Osteoblast (primary cell): ENCODE measurements at regions not wholly inside any gene's neighbourhood (a gene's known extent, or its start where the extent isn't known, plus 50 kb on each side); places are given as distances from the start of the nearest gene placed in this dataset.
A peak's percentile ranks its signal among the peaks of the same experiment; 100 is the strongest.

Experiments used
- DNase-seq: peaks from one replicate; pipeline ENCODE4 v3.0.0; 2011; ENCODE audit warnings: low spot score, mixed read lengths; ENCODE audit not compliant: insufficient read length; ENCODE audit errors: missing footprints
- H2AFZ ChIP-seq: 2 replicates; pipeline ENCODE4 v1.6.0; 2011; ENCODE audit warnings: mild to moderate bottlenecking, low read length
- H3K27ac ChIP-seq: 2 replicates; pipeline ENCODE4 v1.5.1; 2011; ENCODE audit warnings: mild to moderate bottlenecking, low read depth, low read length, moderate library complexity
- H3K27me3 ChIP-seq: 2 replicates; pipeline ENCODE4 v1.6.0; 2012; ENCODE audit warnings: mild to moderate bottlenecking, control low read depth, inconsistent platforms, low read length, moderate library complexity; ENCODE audit not compliant: insufficient read depth
- H3K36me3 ChIP-seq: 2 replicates; pipeline ENCODE4 v1.5.1; 2011; ENCODE audit warnings: mild to moderate bottlenecking, low read length, control low read depth, moderate library complexity; ENCODE audit not compliant: insufficient read depth
- H3K4me1 ChIP-seq: 2 replicates; pipeline ENCODE4 v1.5.1; 2011; ENCODE audit warnings: mild to moderate bottlenecking, low read length, control low read depth, moderate library complexity; ENCODE audit not compliant: insufficient read depth
- H3K4me2 ChIP-seq: 2 replicates; pipeline ENCODE4 v1.6.0; 2011; ENCODE audit warnings: mild to moderate bottlenecking, low read length; ENCODE audit not compliant: insufficient read depth
- H3K4me3 ChIP-seq: fragments of 200-600 bp; sonication (generic); 3 replicates; pipeline ENCODE4 v1.5.1; 2012; ENCODE audit warnings: mild to moderate bottlenecking, low read length, inconsistent platforms; ENCODE audit not compliant: insufficient read depth
- H3K79me2 ChIP-seq: 2 replicates; pipeline ENCODE4 v1.6.0; 2012; ENCODE audit warnings: mild to moderate bottlenecking, low read length, control low read depth, inconsistent platforms; ENCODE audit not compliant: insufficient read depth
- H3K9me3 ChIP-seq: 2 replicates; pipeline ENCODE4 v1.5.1; 2011; ENCODE audit warnings: low read depth, low read length, control low read depth
- H4K20me1 ChIP-seq: 2 replicates; pipeline ENCODE4 v1.6.0; 2012; ENCODE audit warnings: mild to moderate bottlenecking, low read length, control low read depth; ENCODE audit not compliant: insufficient read depth
- TF ChIP-seq, protein P1 (sequence below): IDR thresholded peaks from 2 replicates; pipeline ENCODE4 v1.5.1; 2011; ENCODE audit warnings: mild to moderate bottlenecking, low read depth, low read length, moderate library complexity; ENCODE audit errors: extremely low read depth

DNA sequence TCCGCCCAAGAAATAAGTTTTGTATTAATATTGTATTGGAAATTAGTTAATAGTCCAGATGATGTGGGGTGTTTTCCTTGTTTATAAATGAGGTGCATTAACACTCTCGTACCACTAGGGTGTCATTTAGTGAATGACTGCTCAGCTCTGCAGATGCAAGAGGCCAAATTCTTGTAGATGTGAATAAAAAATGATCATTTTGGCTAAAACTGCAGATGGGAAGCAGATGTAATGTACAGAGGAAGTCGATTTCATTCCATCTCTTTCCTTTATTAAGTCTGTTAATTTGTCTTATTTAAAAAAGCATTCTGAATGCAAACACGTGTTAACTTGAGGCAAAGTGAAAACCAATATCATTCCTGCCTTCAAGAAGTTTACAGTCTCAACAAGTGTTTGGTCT is 108.1 kb downstream of the DHX15 start:
- H4K20me1 ChIP-seq: no peaks in the 10 kb centered on the region
- no peak overlapping the region for H3K27ac ChIP-seq
- H3K4me3 ChIP-seq: no peak overlapping the region
- H3K4me2 ChIP-seq: no peak overlapping the region
- peaks cover 5% of the 10 kb centered on the region for H3K4me1 ChIP-seq
- no peaks in the 10 kb centered on the region for H3K36me3 ChIP-seq
- no peaks in the 10 kb centered on the region for H3K9me3 ChIP-seq
- no peak overlapping the region for H2AFZ ChIP-seq
- H3K79me2 ChIP-seq: no peaks in the 10 kb centered on the region
- TF ChIP-seq, protein P1, sequence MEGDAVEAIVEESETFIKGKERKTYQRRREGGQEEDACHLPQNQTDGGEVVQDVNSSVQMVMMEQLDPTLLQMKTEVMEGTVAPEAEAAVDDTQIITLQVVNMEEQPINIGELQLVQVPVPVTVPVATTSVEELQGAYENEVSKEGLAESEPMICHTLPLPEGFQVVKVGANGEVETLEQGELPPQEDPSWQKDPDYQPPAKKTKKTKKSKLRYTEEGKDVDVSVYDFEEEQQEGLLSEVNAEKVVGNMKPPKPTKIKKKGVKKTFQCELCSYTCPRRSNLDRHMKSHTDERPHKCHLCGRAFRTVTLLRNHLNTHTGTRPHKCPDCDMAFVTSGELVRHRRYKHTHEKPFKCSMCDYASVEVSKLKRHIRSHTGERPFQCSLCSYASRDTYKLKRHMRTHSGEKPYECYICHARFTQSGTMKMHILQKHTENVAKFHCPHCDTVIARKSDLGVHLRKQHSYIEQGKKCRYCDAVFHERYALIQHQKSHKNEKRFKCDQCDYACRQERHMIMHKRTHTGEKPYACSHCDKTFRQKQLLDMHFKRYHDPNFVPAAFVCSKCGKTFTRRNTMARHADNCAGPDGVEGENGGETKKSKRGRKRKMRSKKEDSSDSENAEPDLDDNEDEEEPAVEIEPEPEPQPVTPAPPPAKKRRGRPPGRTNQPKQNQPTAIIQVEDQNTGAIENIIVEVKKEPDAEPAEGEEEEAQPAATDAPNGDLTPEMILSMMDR: peak; percentile 59
- H3K27me3 ChIP-seq: peaks cover 4% of the 10 kb centered on the region
- DNase-seq: peak; percentile 86

DNA sequence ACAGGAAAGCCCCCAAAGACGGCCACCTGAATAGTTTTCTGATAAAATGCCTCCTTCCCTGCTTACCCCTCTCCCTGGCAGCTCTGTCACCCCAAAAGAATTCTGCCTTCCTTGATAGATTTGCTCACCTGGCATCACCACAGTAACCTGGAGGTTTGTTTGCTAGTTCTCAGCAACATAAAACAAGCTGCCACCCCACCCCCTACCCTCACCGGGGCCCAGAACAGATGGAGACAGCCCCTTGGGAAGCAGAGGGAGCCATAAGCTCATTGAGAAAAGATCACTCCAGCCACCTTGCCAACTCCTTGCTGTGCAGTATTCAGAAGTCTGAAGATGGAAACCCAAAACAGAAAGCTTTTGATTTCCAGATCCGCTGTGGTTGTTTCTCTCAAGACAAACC is 108.6 kb downstream of the DHX15 start:
- no peak overlapping the region for H3K4me2 ChIP-seq
- H3K27ac ChIP-seq: no peak overlapping the region
- peaks cover 7% of the 10 kb centered on the region for H3K4me1 ChIP-seq
- no peak overlapping the region for H2AFZ ChIP-seq
- TF ChIP-seq, protein P1: no peak
- no peak overlapping the region for H3K4me3 ChIP-seq
- H4K20me1 ChIP-seq: no peaks in the 10 kb centered on the region
- no peaks in the 10 kb centered on the region for H3K9me3 ChIP-seq
- H3K36me3 ChIP-seq: no peaks in the 10 kb centered on the region
- no peaks in the 10 kb centered on the region for H3K79me2 ChIP-seq
- DNase-seq: no peak
- peaks cover 4% of the 10 kb centered on the region for H3K27me3 ChIP-seq

DNA sequence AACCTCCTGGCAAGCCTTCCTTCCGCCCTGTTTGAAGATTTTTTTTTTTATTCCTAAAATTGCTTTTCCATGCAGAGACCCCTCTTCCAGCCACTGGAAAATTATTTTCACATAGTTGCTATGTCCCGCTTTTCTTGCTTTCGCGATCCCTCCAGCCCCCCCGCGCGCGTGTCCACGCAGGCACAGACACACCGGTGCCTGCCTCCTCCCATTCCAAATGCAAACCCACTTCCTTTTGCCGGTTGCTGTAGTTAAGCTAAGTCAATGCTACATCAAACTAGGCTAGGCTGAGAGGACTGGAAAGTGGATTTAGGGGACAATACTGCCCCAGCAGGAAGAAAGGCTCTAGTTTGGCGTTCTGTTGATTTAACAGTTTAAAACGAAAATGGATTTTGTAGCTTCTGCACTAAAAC is 111.0 kb downstream of the DHX15 start:
- Histone ChIP-seq H4K20me1 (no peaks in the 10 kb centered on the region), H2AFZ (peak overlapping the region; percentile 39), H3K4me3 (peak overlapping the region; percentile 77), H3K9me3 (no peaks in the 10 kb centered on the region), H3K27me3 (peaks cover 24% of the 10 kb centered on the region), H3K79me2 (no peaks in the 10 kb centered on the region), H3K36me3 (no peaks in the 10 kb centered on the region), H3K4me2 (peak overlapping the region; percentile 85), H3K4me1 (peaks cover 16% of the 10 kb centered on the region), H3K27ac (no peak overlapping the region)
- TF ChIP-seq, protein P1: no peak
- peak; percentile 87 for DNase-seq

- Histone ChIP-seq H3K4me1 (peaks cover 16% of the 10 kb centered on the region), H3K27me3 (peaks cover 30% of the 10 kb centered on the region), H3K4me2 (peak overlapping the region; percentile 85), H4K20me1 (no peaks in the 10 kb centered on the region), H3K4me3 (peak overlapping the region; percentile 77), H3K9me3 (no peaks in the 10 kb centered on the region), H3K36me3 (no peaks in the 10 kb centered on the region), H3K79me2 (no peaks in the 10 kb centered on the region), H2AFZ (peak overlapping the region; percentile 39), H3K27ac (no peak overlapping the region)
- TF ChIP-seq, protein P1: peak; percentile 34
- peak; percentile 97 for DNase-seq
These were observed 111.6 kb downstream of the DHX15 start for GRCh38 chr4:24472514-24473308.
